Muscle layer of colon (tissue), 2 donors: ENCODE measurements at regions not wholly inside any gene's neighbourhood (a gene's known extent, or its start where the extent isn't known, plus 50 kb on each side); places are given as distances from the start of the nearest gene placed in this dataset.
A peak's percentile ranks its signal among the peaks of the same experiment; 100 is the strongest.

ENCODE experiments used
- H3K27ac ChIP-seq: one replicate; pipeline ENCODE4 v1.7.0; 2013; ENCODE audit warnings: low read depth, mild to moderate bottlenecking, low read length, moderate library complexity
- H3K27me3 ChIP-seq, 2 donors: one replicate each; pipeline ENCODE4 v1.7.0; 2013; ENCODE audit warnings: low read length in 2 of 2, mild to moderate bottlenecking in 2 of 2; ENCODE audit not compliant: insufficient read depth in 2 of 2, control insufficient read depth in 1 of 2
- H3K36me3 ChIP-seq: one replicate; pipeline ENCODE4 v1.7.0; 2013; ENCODE audit warnings: mild to moderate bottlenecking, low read length; ENCODE audit not compliant: insufficient read depth
- H3K4me1 ChIP-seq: one replicate; pipeline ENCODE4 v1.7.0; 2013; ENCODE audit warnings: mild to moderate bottlenecking, low read length; ENCODE audit not compliant: insufficient read depth
- H3K4me3 ChIP-seq, 2 donors: one replicate each; pipeline ENCODE4 v1.7.0; 2013; ENCODE audit warnings: low read length in 2 of 2, low read depth in 1 of 2, mild to moderate bottlenecking in 1 of 2, moderate library complexity in 1 of 2
- H3K9ac ChIP-seq: one replicate; pipeline ENCODE4 v1.7.0; 2013; ENCODE audit warnings: low read length
- H3K9me3 ChIP-seq: one replicate; pipeline ENCODE4 v1.7.0; 2013; ENCODE audit warnings: mild to moderate bottlenecking, low read length
- donor health status: abdominal sarcoma.
- donor health status: Adenocarcinoma of cecum.

DNA sequence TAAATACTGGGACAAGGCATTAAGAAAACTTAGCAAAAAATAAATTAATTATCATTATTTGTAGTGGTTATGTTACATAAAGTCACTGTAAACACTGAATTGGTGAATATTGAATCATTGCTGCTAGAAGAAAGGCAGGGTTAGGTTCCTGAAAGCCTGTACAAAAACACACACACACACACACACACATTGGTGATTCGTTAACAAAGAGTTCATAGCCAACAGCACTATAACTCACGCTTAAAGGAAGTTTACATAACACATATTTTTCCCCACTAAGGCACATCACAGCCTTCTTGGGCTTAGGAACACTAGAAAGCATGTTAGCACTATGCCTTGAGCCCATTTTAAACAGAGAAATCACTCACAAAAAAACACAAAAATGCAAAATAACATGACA lies 690.0 kb upstream of the PIK3C3 start:
- Histone ChIP-seq H3K27ac (peak overlapping the region; percentile 63), H3K4me3 (no peak overlapping the region), H3K36me3 (no peaks in the 10 kb centered on the region), H3K4me1 (peaks cover 22% of the 10 kb centered on the region), H3K9me3 (no peaks in the 10 kb centered on the region), H3K27me3 (no peaks in the 10 kb centered on the region), H3K9ac (no peak overlapping the region)

- H3K9ac ChIP-seq = no peak overlapping the region
- H3K27ac ChIP-seq = no peak overlapping the region
- no peaks in the 10 kb centered on the region for H3K36me3 ChIP-seq
- H3K27me3 ChIP-seq = no peaks in the 10 kb centered on the region
- no peak overlapping the region for H3K4me3 ChIP-seq
- H3K4me1 ChIP-seq = peaks cover 22% of the 10 kb centered on the region
- H3K9me3 ChIP-seq = no peaks in the 10 kb centered on the region
Observed at GRCh38 chr18:41263956-41264355, 691.1 kb upstream of the PIK3C3 start.

DNA sequence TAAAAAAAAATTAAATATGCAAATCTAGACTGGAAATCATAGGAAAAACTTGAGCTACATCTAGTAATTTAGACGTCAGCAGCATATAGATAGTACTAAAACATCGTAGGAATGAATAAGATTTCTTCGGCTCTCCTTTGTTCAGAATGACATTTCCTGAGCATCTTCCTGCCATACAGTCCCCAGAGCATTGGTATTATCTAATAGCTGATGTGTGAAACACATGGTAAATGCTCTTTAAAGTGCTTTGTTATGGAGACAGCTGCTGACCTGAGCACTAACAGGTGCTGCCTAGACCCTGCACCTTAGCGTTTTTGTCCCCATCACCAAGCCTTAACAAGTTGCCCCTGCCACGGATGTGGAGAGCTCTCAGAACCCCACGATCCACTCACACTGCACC lies 692.3 kb upstream of the PIK3C3 start:
- H3K4me1 ChIP-seq = peaks cover 22% of the 10 kb centered on the region
- no peak overlapping the region for H3K27ac ChIP-seq
- H3K36me3 ChIP-seq = no peaks in the 10 kb centered on the region
- no peaks in the 10 kb centered on the region for H3K9me3 ChIP-seq
- no peak overlapping the region for H3K9ac ChIP-seq
- no peaks in the 10 kb centered on the region for H3K27me3 ChIP-seq
- no peak overlapping the region for H3K4me3 ChIP-seq

GRCh38 chr18:41244591-41245037 lies 710.4 kb upstream of the PIK3C3 start:
- no peaks in the 10 kb centered on the region for H3K4me1 ChIP-seq
- H3K27ac ChIP-seq = no peak overlapping the region
- H3K9ac ChIP-seq = no peak overlapping the region
- no peaks in the 10 kb centered on the region for H3K36me3 ChIP-seq
- no peaks in the 10 kb centered on the region for H3K27me3 ChIP-seq
- H3K4me3 ChIP-seq = no peak overlapping the region
- H3K9me3 ChIP-seq = no peaks in the 10 kb centered on the region

- Histone ChIP-seq H3K9me3 (no peaks in the 10 kb centered on the region), H3K27me3 (no peaks in the 10 kb centered on the region), H3K27ac (no peak overlapping the region), H3K9ac (no peak overlapping the region), H3K4me1 (no peaks in the 10 kb centered on the region), H3K4me3 (no peak overlapping the region), H3K36me3 (no peaks in the 10 kb centered on the region)
Observed at GRCh38 chr18:41237317-41237716, 717.7 kb upstream of the PIK3C3 start.

DNA sequence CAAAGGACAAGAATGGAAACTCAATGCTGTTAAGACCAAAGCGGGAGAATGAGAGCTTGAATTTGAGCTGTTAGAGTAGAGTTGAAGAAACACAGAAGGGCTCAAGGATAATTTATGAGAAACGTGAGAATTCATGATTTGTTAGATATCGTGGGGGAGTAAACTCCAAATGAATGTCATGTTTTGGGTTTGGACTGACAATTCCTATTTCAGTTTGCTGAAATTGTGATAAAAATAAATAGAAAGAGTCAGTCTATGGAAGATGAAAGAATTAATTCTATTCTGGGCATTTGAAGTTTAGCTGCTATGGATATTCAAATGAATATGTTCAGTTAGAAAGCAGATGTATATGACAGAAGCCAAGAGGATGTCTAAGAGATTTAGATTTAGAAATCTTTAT lies 723.4 kb upstream of the PIK3C3 start:
- Histone ChIP-seq H3K36me3 (no peaks in the 10 kb centered on the region), H3K9me3 (no peaks in the 10 kb centered on the region), H3K4me1 (no peaks in the 10 kb centered on the region), H3K4me3 (no peak overlapping the region), H3K27me3 (no peaks in the 10 kb centered on the region), H3K27ac (no peak overlapping the region), H3K9ac (no peak overlapping the region)

DNA sequence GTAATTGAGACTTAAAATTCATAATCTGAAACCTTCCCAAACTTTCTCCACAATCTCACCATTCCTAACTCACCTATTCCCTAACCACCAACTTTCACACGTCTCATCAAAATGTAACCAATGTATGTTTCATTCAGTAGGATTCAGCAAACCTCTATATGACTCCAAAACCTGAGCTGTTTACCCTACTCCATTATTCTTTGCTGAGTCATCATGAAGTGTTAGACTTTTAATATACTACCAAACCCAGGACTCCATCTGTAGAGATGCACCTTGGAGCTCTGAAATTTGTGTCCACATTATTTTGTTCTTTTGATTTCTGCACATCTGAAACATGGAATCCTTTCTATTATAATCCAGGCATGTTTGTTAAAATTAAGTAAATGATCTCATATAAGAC lies 727.0 kb upstream of the PIK3C3 start:
- Histone ChIP-seq H3K4me3 (no peak overlapping the region), H3K9me3 (no peaks in the 10 kb centered on the region), H3K27me3 (no peaks in the 10 kb centered on the region), H3K4me1 (no peaks in the 10 kb centered on the region), H3K9ac (no peak overlapping the region), H3K36me3 (no peaks in the 10 kb centered on the region), H3K27ac (no peak overlapping the region)

DNA sequence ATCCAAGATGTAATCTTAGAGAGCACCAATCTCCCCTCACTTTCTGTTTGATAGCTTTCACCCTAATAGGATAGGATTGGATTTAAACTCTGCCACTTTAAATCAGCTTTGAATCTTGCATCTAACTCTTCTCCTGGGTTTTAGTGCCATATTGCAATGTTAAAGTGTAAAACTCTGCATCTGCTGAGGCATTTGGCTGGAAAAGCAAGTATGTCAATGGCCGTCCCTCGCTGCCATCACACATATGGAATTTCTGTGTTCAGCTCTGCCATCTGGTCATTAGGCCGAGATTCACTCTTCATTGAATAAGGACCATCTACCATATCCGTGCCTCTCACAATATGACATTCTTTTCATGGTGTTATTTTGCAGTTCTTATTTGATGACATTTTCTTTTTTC lies 728.1 kb upstream of the PIK3C3 start:
- no peaks in the 10 kb centered on the region for H3K4me1 ChIP-seq
- no peaks in the 10 kb centered on the region for H3K27me3 ChIP-seq
- H3K9me3 ChIP-seq = no peaks in the 10 kb centered on the region
- no peak overlapping the region for H3K9ac ChIP-seq
- H3K27ac ChIP-seq = no peak overlapping the region
- H3K36me3 ChIP-seq = no peaks in the 10 kb centered on the region
- no peak overlapping the region for H3K4me3 ChIP-seq

- Histone ChIP-seq H3K4me1 (no peaks in the 10 kb centered on the region), H3K27ac (no peak overlapping the region), H3K9ac (no peak overlapping the region), H3K4me3 (no peak overlapping the region), H3K27me3 (no peaks in the 10 kb centered on the region), H3K9me3 (no peaks in the 10 kb centered on the region), H3K36me3 (no peaks in the 10 kb centered on the region)
Observed at GRCh38 chr18:41226186-41226585, 728.8 kb upstream of the PIK3C3 start.

- Histone ChIP-seq H3K27ac (no peak overlapping the region), H3K9me3 (no peaks in the 10 kb centered on the region), H3K36me3 (no peaks in the 10 kb centered on the region), H3K4me3 (no peak overlapping the region), H3K27me3 (no peaks in the 10 kb centered on the region), H3K4me1 (no peaks in the 10 kb centered on the region), H3K9ac (no peak overlapping the region)
Observed at GRCh38 chr18:41216341-41217003, 738.6 kb upstream of the PIK3C3 start.

DNA sequence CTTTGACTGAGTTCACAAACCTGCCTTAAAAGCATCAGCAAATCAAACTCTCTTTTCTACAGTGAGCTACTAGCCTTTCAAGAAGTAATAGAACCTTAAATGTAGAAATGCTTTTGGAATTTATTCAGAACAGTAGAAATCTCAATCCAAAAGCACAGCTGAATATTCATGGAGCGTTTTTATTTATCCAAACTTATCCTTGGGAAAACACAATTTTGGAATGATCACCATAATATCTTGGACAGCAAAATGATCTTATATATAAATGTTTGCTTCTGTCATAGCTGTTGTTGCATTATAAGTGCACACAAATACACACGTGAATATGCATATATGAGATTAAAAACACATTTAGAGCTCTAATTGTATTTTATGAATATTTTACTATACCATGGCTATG lies 747.3 kb upstream of the PIK3C3 start:
- Histone ChIP-seq H3K9me3 (no peaks in the 10 kb centered on the region), H3K27ac (no peak overlapping the region), H3K4me3 (no peak overlapping the region), H3K9ac (no peak overlapping the region), H3K4me1 (no peaks in the 10 kb centered on the region), H3K36me3 (no peaks in the 10 kb centered on the region), H3K27me3 (no peaks in the 10 kb centered on the region)

DNA sequence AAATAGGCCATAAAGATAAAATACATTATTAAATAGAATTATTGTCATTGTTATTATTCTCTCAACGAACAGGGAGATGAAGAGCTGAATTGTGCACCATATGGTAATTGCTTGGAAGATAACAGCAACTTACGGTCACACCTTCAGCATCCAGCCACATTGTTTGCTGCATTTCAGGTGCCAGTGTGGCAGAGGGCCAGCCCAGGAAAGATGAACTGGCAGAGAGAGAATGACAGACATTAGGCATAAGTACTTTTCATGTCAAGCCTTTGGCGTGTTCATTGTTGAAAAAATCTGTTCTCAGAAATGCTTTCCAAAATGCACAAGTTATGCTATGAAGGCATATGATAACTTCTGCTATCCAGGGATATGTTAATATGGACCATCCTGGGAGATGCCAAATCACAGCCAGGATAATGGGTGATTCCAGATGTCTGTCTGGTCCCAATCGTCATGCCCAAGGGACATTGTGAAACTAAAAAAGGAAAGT lies 748.6 kb upstream of the PIK3C3 start:
- Histone ChIP-seq H3K4me3 (no peak overlapping the region), H3K4me1 (no peaks in the 10 kb centered on the region), H3K36me3 (no peaks in the 10 kb centered on the region), H3K27ac (no peak overlapping the region), H3K9ac (no peak overlapping the region), H3K27me3 (no peaks in the 10 kb centered on the region), H3K9me3 (no peaks in the 10 kb centered on the region)
